MCF 10A (cell line): ENCODE measurements at regions not wholly inside any gene's neighbourhood (a gene's known extent, or its start where the extent isn't known, plus 50 kb on each side); places are given as distances from the start of the nearest gene placed in this dataset.

Experiments
- BruUV-seq: library from RNA; stranded (reverse); fragments of 400-500 nt; replicated peaks from 2 replicates; lab custom pipeline; 2021; lab: Mats Ljungman, UMichigan
- CTCF ChIA-PET: fragments of 300-600 bp; sonication (Branson Sonifier 250); formaldehyde crosslinking; extraction: SDS; loops from one replicate; lab custom pipeline; 2021; ENCODE audit warnings: antibody characterized with exemption, inconsistent platforms; lab: Yijun Ruan, JAX
- POLR2A ChIA-PET: fragments of 300-600, 350-650 bp; sonication (Branson Sonifier 250); formaldehyde crosslinking; extraction: SDS; loops from one replicate; lab custom pipeline; 2020; ENCODE audit warnings: antibody characterized with exemption, inconsistent platforms; lab: Yijun Ruan, JAX
- DNase-seq: peaks from one replicate; pipeline ENCODE4 v3.0.0-alpha.2; 2018; ENCODE audit not compliant: unreplicated experiment
- H3K27ac Mint-ChIP-seq: one replicate; pipeline ENCODE4 v1.8.0; 2022; ENCODE audit warnings: mild to moderate bottlenecking, low read depth, mixed read lengths; ENCODE audit not compliant: unreplicated experiment
- H3K27me3 Mint-ChIP-seq: one replicate; pipeline ENCODE4 v1.8.0; 2022; ENCODE audit warnings: mixed read lengths; ENCODE audit not compliant: insufficient read depth, unreplicated experiment
- H3K36me3 Mint-ChIP-seq: one replicate; pipeline ENCODE4 v1.8.0; 2022; ENCODE audit warnings: mild to moderate bottlenecking, moderate library complexity, mixed read lengths; ENCODE audit not compliant: insufficient read depth, unreplicated experiment
- H3K4me1 Mint-ChIP-seq: one replicate; pipeline ENCODE4 v1.8.0; 2022; ENCODE audit warnings: mixed read lengths; ENCODE audit not compliant: insufficient read depth, unreplicated experiment
- H3K4me3 Mint-ChIP-seq: one replicate; pipeline ENCODE4 v1.8.0; 2022; ENCODE audit warnings: mild to moderate bottlenecking, moderate library complexity, mixed read lengths; ENCODE audit not compliant: unreplicated experiment
- H3K9me3 Mint-ChIP-seq: one replicate; pipeline ENCODE4 v1.8.0; 2022; ENCODE audit warnings: mixed read lengths; ENCODE audit not compliant: unreplicated experiment
- intact Hi-C: fragments of 100-400 bp; cut with micrococcal nuclease; formaldehyde crosslinking; loops from 2 replicates; pipeline ENCODE4 v1.14.1; 2022
- TF ChIP-seq, protein P1 (sequence below): fragments of 200-600 bp; IDR thresholded peaks from one replicate; pipeline ENCODE4 v1.8.0; 2022; ENCODE audit warnings: antibody characterized with exemption, mild to moderate bottlenecking; ENCODE audit not compliant: unreplicated experiment

DNA sequence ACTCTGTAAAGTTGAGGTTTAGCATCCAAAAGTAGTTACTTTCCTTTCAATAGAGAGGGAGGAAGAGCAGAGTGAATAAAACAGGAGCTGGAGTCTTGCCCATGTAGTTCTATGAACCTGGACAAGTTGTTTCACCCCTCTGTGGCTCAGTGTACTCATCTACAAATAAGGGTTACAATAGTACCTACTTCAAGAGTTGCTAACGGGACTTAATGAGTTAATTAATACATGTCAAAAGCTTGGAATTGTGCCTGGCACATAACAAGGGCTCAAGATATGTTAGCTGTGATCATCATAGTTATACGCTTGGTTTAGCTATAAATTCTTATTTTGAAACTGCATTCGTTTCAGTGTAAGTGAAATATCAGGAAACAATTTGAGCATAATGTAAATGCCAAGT is 388.5 kb upstream of the THBS1 start:
- ChIA-PET CTCF (interaction anchor here (1.0 to 1.4 kb wide), 2 partner anchors 9 to 395 kb away, joined by 3 to 5 read pairs; no protein-coding TSS in a partner anchor), POLR2A (interaction anchor here (1.0 to 1.6 kb wide), 6 partner anchors 8 to 363 kb away, joined by 3 to 6 read pairs (median 4); no protein-coding TSS in a partner anchor)
- no peak overlapping the region for H3K4me3 Mint-ChIP-seq
- no peaks in the 10 kb centered on the region for H3K36me3 Mint-ChIP-seq
- TF ChIP-seq, protein P1, sequence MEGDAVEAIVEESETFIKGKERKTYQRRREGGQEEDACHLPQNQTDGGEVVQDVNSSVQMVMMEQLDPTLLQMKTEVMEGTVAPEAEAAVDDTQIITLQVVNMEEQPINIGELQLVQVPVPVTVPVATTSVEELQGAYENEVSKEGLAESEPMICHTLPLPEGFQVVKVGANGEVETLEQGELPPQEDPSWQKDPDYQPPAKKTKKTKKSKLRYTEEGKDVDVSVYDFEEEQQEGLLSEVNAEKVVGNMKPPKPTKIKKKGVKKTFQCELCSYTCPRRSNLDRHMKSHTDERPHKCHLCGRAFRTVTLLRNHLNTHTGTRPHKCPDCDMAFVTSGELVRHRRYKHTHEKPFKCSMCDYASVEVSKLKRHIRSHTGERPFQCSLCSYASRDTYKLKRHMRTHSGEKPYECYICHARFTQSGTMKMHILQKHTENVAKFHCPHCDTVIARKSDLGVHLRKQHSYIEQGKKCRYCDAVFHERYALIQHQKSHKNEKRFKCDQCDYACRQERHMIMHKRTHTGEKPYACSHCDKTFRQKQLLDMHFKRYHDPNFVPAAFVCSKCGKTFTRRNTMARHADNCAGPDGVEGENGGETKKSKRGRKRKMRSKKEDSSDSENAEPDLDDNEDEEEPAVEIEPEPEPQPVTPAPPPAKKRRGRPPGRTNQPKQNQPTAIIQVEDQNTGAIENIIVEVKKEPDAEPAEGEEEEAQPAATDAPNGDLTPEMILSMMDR, result no peak
- intact Hi-C loops, result no loop called here
- peak overlapping the region; percentile 82 for H3K27ac Mint-ChIP-seq
- DNase-seq, result no peak
- H3K27me3 Mint-ChIP-seq, result no peaks in the 10 kb centered on the region
- peaks cover 66% of the 10 kb centered on the region for H3K4me1 Mint-ChIP-seq
- no peaks in the 10 kb centered on the region for H3K9me3 Mint-ChIP-seq
- BruUV-seq, result no TSS peak

DNA sequence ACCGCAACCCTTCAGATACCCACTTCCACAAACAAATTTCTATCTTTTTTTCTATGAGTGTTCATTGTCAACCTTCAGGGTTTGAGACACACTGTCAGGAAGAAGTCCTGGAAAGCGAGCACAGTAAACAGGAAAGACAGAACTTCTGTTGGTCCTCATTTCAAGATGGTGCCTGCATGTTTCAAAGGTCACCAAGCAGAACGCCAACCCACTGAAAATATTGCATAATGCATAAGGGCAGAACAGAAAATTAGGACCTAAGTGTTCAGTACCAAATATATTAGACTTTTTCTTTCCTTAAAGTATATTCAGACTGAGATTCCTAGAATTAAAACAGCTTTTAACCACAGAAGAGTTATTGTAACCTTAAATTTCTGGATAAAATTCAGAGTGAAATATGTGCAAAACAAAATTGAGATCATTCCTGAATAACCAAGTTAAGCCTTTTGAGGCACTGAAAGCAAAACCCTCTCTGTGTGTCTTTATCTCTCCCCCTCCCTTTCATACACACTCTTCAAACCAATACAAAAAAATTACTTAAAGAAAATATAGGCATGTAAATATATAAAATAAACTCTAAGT is 387.8 kb upstream of the THBS1 start:
- BruUV-seq, result no TSS peak
- intact Hi-C loops, result no loop called here
- no peak for DNase-seq
- Mint-ChIP-seq H3K4me3 (no peak overlapping the region), H3K27me3 (no peaks in the 10 kb centered on the region), H3K36me3 (no peaks in the 10 kb centered on the region), H3K27ac (no peak overlapping the region), H3K9me3 (no peaks in the 10 kb centered on the region), H3K4me1 (peaks cover 61% of the 10 kb centered on the region)
- POLR2A ChIA-PET, result interaction anchor here (0.7 to 1.6 kb wide), 5 partner anchors 9 to 362 kb away, joined by 3 to 6 read pairs (median 3); no protein-coding TSS in a partner anchor
- TF ChIP-seq, protein P1, result no peak
- CTCF ChIA-PET, result interaction anchor here (0.6 to 1.4 kb wide), 2 partner anchors 8 to 64 kb away, joined by 4 to 5 read pairs; no protein-coding TSS in a partner anchor

DNA sequence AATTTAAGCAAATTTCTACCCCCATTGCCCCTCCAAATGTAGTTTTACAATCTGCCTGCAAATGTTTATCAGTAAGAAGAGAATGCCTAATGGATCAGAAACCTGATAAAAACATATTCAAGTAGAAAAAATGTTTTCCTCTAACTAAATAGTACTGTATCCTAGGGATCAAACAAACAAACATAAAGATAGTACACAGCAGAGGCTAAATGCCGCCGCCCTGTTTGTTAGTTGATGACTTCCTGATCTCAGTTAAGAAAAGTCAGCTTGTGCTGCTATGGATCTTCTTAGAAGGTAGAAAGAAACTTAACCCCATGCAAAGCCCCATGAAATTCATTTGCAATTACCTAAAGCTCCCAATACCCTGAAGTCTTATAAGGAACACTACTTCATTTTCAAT is 387.3 kb upstream of the THBS1 start:
- no peak for DNase-seq
- POLR2A ChIA-PET, result interaction anchor here (1.1 to 1.2 kb wide), 2 partner anchors 10 to 198 kb away, joined by 3 to 4 read pairs; no protein-coding TSS in a partner anchor
- Mint-ChIP-seq H3K4me1 (peaks cover 62% of the 10 kb centered on the region), H3K9me3 (no peaks in the 10 kb centered on the region), H3K36me3 (no peaks in the 10 kb centered on the region), H3K27me3 (no peaks in the 10 kb centered on the region), H3K4me3 (no peak overlapping the region), H3K27ac (peak overlapping the region; percentile 88)
- intact Hi-C loops, result no loop called here
- no TSS peak for BruUV-seq
- TF ChIP-seq, protein P1, result no peak
- CTCF ChIA-PET, result interaction anchor here (0.6 to 1.4 kb wide), 3 partner anchors 7 to 65 kb away, joined by 3 to 5 read pairs (median 4); no protein-coding TSS in a partner anchor

DNA sequence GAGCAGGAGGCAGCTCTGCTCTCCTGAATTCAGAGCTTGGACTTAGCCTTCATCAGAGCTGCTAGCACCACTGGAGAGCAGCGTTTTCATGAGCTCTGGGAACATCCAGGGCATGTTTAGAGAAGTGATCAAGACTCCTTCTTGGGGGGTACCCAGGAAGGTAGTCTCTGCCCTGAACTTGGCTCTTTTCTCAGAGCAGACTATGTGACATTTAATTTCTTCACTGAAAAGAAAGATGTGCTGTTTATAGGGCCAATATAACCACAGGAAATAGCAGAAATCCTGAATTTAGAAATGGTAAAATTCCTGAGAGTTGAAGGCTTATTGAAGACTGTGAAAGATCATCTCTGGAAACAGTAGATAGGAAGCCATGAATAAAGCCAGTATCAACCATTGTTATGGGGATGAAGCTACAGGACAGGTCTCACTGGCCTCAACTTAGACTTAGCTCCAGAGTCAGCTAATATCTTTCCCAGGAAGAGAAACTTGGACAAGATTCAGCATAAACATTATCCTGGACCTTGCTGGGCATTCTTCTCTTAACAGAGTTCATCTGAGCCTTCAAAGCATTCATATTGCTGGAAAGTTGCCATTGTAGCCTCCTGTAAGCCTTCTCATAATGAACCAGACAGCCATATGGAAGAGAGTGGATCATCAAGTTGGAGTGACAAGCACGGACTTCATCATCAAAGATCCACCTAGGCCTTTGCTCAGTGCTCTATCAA is 386.6 kb upstream of the THBS1 start:
- peak; percentile 75 for DNase-seq
- Mint-ChIP-seq H3K9me3 (no peaks in the 10 kb centered on the region), H3K27me3 (no peaks in the 10 kb centered on the region), H3K36me3 (no peaks in the 10 kb centered on the region), H3K27ac (peak overlapping the region; percentile 88), H3K4me1 (peaks cover 61% of the 10 kb centered on the region), H3K4me3 (no peak overlapping the region)
- TF ChIP-seq, protein P1, result no peak
- no TSS peak for BruUV-seq
- CTCF ChIA-PET, result interaction anchor here (1.3 to 2.3 kb wide), 2 partner anchors 11 to 22 kb away, joined by 3 to 9 read pairs; no protein-coding TSS in a partner anchor
- POLR2A ChIA-PET, result interaction anchor here (0.6 to 1.2 kb wide), 3 partner anchors 9 to 740 kb away, joined by 3 to 4 read pairs (median 3); partner anchors contain the start of gene FAM98B
- intact Hi-C loops, result no loop called here
